GM12874 (cell line): ENCODE measurements at regions not wholly inside any gene's neighbourhood (a gene's known extent, or its start where the extent isn't known, plus 50 kb on each side); places are given as distances from the start of the nearest gene placed in this dataset.

Experiments
- CTCF ChIP-seq: IDR thresholded peaks from 2 replicates; pipeline ENCODE4 v1.5.1; 2011; ENCODE audit warnings: low read depth, mild to moderate bottlenecking, control low read depth, low read length, moderate library complexity; ENCODE audit not compliant: insufficient read depth

DNA sequence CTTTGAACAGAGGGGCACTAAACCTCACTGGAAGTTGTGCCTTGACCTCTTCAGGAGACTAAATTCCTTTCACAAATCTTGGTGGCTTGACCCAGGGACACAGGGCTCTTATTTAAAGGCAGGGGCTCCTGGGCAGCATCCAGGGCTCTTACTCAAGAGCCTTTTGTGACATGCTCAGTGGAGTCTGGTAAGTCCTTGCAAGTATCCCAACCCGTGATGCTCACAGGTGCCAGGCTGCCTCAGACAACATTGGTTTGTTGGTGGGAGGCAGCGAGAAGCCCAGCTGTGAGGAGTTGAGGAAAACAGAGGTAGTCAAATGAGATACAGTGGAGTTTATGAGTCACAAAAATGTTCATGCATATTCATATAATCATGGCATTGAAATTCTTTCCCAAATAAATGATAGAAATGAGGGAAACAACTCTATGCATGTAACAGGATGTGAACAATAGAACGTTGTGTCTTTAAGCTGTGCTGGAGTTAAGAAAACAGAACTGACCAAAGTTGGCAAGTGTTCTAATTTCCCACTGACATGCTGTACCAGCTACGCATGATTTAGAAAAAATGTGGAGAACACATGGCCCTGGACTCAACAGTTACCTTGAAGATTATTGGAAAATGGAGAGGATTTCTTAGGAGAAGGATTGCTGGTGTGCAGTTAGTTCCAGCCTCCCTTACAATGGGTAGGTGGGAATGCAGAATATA lies 654.5 kb upstream of the COBL start:
- TF ChIP-seq CTCF, result no peak

DNA sequence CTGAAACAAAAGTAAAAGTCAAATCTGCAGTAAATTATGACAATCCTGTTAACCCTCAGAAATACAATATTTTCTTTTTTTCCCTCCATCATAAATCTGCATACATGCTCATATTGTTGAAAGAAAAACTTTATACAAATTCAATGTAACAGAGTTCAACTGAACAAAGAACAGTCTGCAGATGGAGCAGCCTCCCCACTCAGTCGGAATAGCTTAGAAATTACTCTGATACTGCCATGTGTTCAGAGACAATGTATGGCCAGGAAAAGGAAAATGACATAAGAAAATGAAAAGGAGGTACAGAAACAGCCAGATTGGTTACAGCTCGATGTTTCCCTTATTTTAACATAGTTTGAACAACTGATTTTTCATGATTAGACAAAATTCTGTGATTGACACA lies 651.9 kb upstream of the COBL start:
- no peak for TF ChIP-seq CTCF

DNA sequence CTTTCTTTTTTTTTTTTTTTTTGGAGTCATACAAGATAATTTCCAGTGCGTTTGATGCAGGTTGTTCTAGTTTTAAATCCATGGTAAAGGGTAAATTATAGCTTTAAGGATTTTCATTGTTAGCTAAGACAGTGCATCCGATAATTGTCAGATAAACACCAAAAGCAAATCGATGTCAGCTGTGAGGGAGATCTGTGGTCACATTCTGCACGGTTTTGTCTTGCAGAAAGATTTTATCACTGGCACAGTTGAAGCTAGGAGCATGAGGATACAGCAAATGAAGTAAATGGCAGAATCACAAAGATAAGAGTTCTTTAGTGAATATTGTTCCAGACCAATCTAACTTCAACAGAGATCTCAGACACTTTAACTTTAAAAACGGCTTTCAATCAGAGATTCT lies 648.8 kb upstream of the COBL start:
- TF ChIP-seq CTCF, result no peak

GRCh38 chr7:51961804-51962203 lies 645.2 kb upstream of the COBL start:
- no peak for TF ChIP-seq CTCF

- TF ChIP-seq CTCF, result no peak
Measured at GRCh38 chr7:51950813-51951212, 634.2 kb upstream of the COBL start.

GRCh38 chr7:51949726-51950644 lies 633.4 kb upstream of the COBL start:
- TF ChIP-seq CTCF, result no peak

GRCh38 chr7:51930834-51931233 lies 614.2 kb upstream of the COBL start:
- no peak for TF ChIP-seq CTCF
